ENCODE measurements at regions not wholly inside any gene's neighbourhood (a gene's known extent, or its start where the extent isn't known, plus 50 kb on each side); places are given as distances from the start of the nearest gene placed in this dataset.

- no peak for DNase-seq (ENCODE audit: extremely low spot score, unreplicated experiment)
- Mint-ChIP-seq H3K27ac (ENCODE audit: unreplicated experiment) (no peak overlapping the region), H3K36me3 (ENCODE audit: unreplicated experiment) (no peaks in the 10 kb centered on the region), H3K27me3 (ENCODE audit: unreplicated experiment) (no peaks in the 10 kb centered on the region), H3K9me3 (ENCODE audit: unreplicated experiment) (no peaks in the 10 kb centered on the region), H3K4me1 (ENCODE audit: unreplicated experiment) (no peaks in the 10 kb centered on the region), H3K4me3 (ENCODE audit: unreplicated experiment) (no peak overlapping the region)
- TF ChIP-seq CTCF (IDR thresholded peaks at IDR 0.05): no peak
These were observed 62.8 kb upstream of the L3MBTL3 start for GRCh38 chr6:129955584-129955983.

GRCh38 chr6:129954749-129955431 is 63.5 kb upstream of the L3MBTL3 start:
- Mint-ChIP-seq H3K4me1 (ENCODE audit: unreplicated experiment) (no peaks in the 10 kb centered on the region), H3K9me3 (ENCODE audit: unreplicated experiment) (no peaks in the 10 kb centered on the region), H3K27me3 (ENCODE audit: unreplicated experiment) (no peaks in the 10 kb centered on the region), H3K36me3 (ENCODE audit: unreplicated experiment) (no peaks in the 10 kb centered on the region), H3K27ac (ENCODE audit: unreplicated experiment) (no peak overlapping the region), H3K4me3 (ENCODE audit: unreplicated experiment) (no peak overlapping the region)
- DNase-seq (ENCODE audit: extremely low spot score, unreplicated experiment): no peak
- no peak for TF ChIP-seq CTCF (IDR thresholded peaks at IDR 0.05)

GRCh38 chr6:129947797-129948196 is 70.6 kb upstream of the L3MBTL3 start:
- Mint-ChIP-seq H3K27ac (ENCODE audit: unreplicated experiment) (no peak overlapping the region), H3K36me3 (ENCODE audit: unreplicated experiment) (no peaks in the 10 kb centered on the region), H3K27me3 (ENCODE audit: unreplicated experiment) (no peaks in the 10 kb centered on the region), H3K4me3 (ENCODE audit: unreplicated experiment) (no peak overlapping the region), H3K9me3 (ENCODE audit: unreplicated experiment) (no peaks in the 10 kb centered on the region), H3K4me1 (ENCODE audit: unreplicated experiment) (peaks cover 15% of the 10 kb centered on the region)
- no peak for DNase-seq (ENCODE audit: extremely low spot score, unreplicated experiment)
- no peak for TF ChIP-seq CTCF (IDR thresholded peaks at IDR 0.05)

- TF ChIP-seq CTCF (IDR thresholded peaks at IDR 0.05): no peak
- Mint-ChIP-seq H3K4me1 (ENCODE audit: unreplicated experiment) (peaks cover 15% of the 10 kb centered on the region), H3K36me3 (ENCODE audit: unreplicated experiment) (no peaks in the 10 kb centered on the region), H3K27ac (ENCODE audit: unreplicated experiment) (no peak overlapping the region), H3K9me3 (ENCODE audit: unreplicated experiment) (no peaks in the 10 kb centered on the region), H3K4me3 (ENCODE audit: unreplicated experiment) (no peak overlapping the region), H3K27me3 (ENCODE audit: unreplicated experiment) (no peaks in the 10 kb centered on the region)
- DNase-seq (ENCODE audit: extremely low spot score, unreplicated experiment): no peak
These were observed 71.8 kb upstream of the L3MBTL3 start for GRCh38 chr6:129946439-129947140.

- no peaks in the 10 kb centered on the region for H3K36me3 Mint-ChIP-seq (ENCODE audit: unreplicated experiment)
- DNase-seq (ENCODE audit: extremely low spot score, unreplicated experiment): no peak
- H3K27me3 Mint-ChIP-seq (ENCODE audit: unreplicated experiment): peaks cover 4% of the 10 kb centered on the region
- no peak for TF ChIP-seq CTCF (IDR thresholded peaks at IDR 0.05)
- H3K4me1 Mint-ChIP-seq (ENCODE audit: unreplicated experiment): peaks cover 15% of the 10 kb centered on the region
- H3K4me3 Mint-ChIP-seq (ENCODE audit: unreplicated experiment): no peak overlapping the region
- no peaks in the 10 kb centered on the region for H3K9me3 Mint-ChIP-seq (ENCODE audit: unreplicated experiment)
- no peak overlapping the region for H3K27ac Mint-ChIP-seq (ENCODE audit: unreplicated experiment)
These were observed 74.6 kb upstream of the L3MBTL3 start for GRCh38 chr6:129943637-129944271.
